HG03196 (cell line): ENCODE measurements at regions not wholly inside any gene's neighbourhood (a gene's known extent, or its start where the extent isn't known, plus 50 kb on each side); places are given as distances from the start of the nearest gene placed in this dataset.

Experiments used
- ATAC-seq: cut with Tn5 transposase; IDR thresholded peaks from one replicate; pipeline ENCODE4 v1.9.1; 2021; ENCODE audit not compliant: unreplicated experiment

DNA sequence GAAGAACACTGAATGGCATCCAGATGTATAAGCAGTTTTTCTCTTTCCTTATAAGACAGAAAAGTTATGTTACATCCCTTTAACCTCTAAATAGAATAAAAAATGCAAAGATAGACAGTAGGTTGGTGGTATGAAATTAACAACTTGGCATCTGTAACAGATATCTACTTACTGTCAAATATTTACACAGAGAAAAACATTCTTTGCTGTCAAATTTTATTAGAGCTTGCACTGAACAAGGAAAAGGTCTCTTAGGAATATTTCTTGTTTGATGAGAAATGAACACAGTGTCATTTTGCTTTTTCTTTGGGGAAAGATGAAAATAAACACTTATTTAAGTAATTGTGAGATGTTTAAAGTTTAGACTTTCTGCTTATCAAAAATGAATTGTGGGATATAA, 65.6 kb upstream of the PCDH15 start:
- no peak for ATAC-seq

DNA sequence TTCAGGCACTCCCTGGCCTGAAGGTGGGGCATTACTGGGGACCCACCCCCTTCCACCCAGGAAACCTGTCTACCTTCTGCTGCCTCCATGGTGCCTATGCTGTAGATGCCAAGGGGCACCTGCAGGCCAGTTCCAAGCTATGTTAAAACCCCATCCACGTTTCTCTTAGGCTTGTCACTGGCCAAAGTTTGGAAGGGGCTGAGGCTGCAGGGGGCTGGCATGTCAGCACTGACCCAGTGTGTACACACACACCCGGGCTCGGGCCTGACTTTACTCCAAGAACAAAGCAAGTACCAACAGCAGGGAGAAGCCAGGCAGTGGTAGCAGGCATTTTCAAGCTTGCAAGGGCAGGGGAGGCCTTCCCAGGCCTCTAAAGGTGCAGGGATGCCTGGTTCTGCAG, 53.8 kb upstream of the PCDH15 start:
- ATAC-seq = no peak

DNA sequence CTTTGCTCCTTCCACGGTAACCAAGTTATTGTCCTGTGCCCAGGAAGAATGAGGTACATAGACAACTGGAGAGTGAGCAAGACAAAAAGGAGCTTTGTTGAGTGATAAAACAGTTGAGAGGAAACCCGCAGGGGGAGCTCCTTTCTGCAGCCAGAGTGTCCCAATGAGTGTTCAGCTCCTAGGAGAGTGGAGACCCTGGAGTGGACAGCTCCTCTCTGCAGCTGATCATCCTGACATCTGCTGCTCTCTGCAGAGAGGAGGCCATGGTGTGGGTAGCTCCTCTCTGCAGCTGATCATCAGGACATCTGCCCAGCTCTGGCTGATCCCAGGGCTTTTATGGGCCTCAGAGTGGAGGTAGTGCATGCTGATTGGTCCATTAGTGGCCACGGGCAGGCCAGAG, 53.4 kb upstream of the PCDH15 start:
- no peak for ATAC-seq

DNA sequence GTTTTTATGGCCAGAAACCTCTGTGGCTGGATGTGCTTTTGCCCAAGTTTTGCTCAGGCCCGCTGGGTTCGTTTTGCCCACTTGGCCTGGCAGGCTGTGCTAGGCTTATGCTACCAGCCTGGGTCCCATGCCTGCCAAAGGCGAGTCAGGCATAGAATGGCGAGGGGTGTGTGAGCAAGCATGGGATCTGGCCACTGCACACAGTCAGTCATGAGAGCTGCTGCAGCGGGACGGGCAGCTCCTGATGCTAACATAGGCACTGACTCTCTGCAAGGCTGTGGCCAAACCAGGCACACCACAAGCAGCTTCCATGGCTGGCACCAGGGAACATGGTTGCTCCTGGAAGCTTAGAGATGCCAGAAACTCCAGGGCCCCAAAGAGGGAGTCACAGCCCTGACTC, 52.9 kb upstream of the PCDH15 start:
- no peak for ATAC-seq
